Germinal center (tissue), 1 donor: ENCODE measurements at regions not wholly inside any gene's neighbourhood (a gene's known extent, or its start where the extent isn't known, plus 50 kb on each side); places are given as distances from the start of the nearest gene placed in this dataset.
"Not testable (repeated sequence)": the region's sequence is repeated elsewhere in the genome, so short reads cannot be mapped to it uniquely, and the experiment has no call there.

Source experiments
- DNase-seq: peaks from one replicate; pipeline ENCODE4 v3.0.0; 2012; ENCODE audit warnings: mixed read lengths, low spot score

- DNase-seq: not testable (repeated sequence)
Measured at GRCh38 chr14:83298016-83298415, 1764.4 kb upstream of the SEL1L start.

GRCh38 chr14:83300476-83301064 lies 1766.9 kb upstream of the SEL1L start:
- DNase-seq: no peak

GRCh38 chr14:83301791-83302190 lies 1768.1 kb upstream of the SEL1L start:
- DNase-seq: no peak

GRCh38 chr14:83309211-83309610 lies 1775.6 kb upstream of the SEL1L start:
- no peak for DNase-seq

- DNase-seq: no peak
Measured at GRCh38 chr14:83309833-83310232, 1776.2 kb upstream of the SEL1L start.

GRCh38 chr14:83312511-83312910 lies 1778.9 kb upstream of the SEL1L start:
- no peak for DNase-seq

- no peak for DNase-seq
Measured at GRCh38 chr14:83314764-83315163, 1781.1 kb upstream of the SEL1L start.

- DNase-seq: no peak
Measured at GRCh38 chr14:83316356-83316755, 1782.7 kb upstream of the SEL1L start.

- no peak for DNase-seq
Measured at GRCh38 chr14:83320837-83321236, 1787.2 kb upstream of the SEL1L start.

- no peak for DNase-seq
Measured at GRCh38 chr14:83331513-83331912, 1797.9 kb upstream of the SEL1L start.

- DNase-seq: no peak
Measured at GRCh38 chr14:83342590-83342989, 1808.9 kb upstream of the SEL1L start.

- no peak for DNase-seq
Measured at GRCh38 chr14:83347874-83348273, 1814.2 kb upstream of the SEL1L start.

GRCh38 chr14:83355609-83356008 lies 1822.0 kb upstream of the SEL1L start:
- no peak for DNase-seq

- DNase-seq: no peak
Measured at GRCh38 chr14:83356080-83356479, 1822.4 kb upstream of the SEL1L start.

- no peak for DNase-seq
Measured at GRCh38 chr14:83372271-83372670, 1838.6 kb upstream of the SEL1L start.

- DNase-seq: no peak
Measured at GRCh38 chr14:83379436-83379835, 1845.8 kb upstream of the SEL1L start.

- no peak for DNase-seq
Measured at GRCh38 chr14:83384253-83384652, 1850.6 kb upstream of the SEL1L start.

GRCh38 chr14:83395321-83395720 lies 1861.7 kb upstream of the SEL1L start:
- no peak for DNase-seq

GRCh38 chr14:83416476-83416875 lies 1882.8 kb upstream of the SEL1L start:
- no peak for DNase-seq

GRCh38 chr14:83419420-83419819 lies 1885.8 kb upstream of the SEL1L start:
- no peak for DNase-seq

- DNase-seq: no peak
Measured at GRCh38 chr14:83421711-83422110, 1888.1 kb upstream of the SEL1L start.

GRCh38 chr14:83425138-83425537 lies 1891.5 kb upstream of the SEL1L start:
- DNase-seq: no peak

GRCh38 chr14:83425706-83426105 lies 1892.1 kb upstream of the SEL1L start:
- DNase-seq: no peak

GRCh38 chr14:83433618-83434017 lies 1900.0 kb upstream of the SEL1L start:
- DNase-seq: no peak

GRCh38 chr14:83441801-83442200 lies 1908.1 kb upstream of the SEL1L start:
- DNase-seq: no peak
